ENCODE measurements at regions not wholly inside any gene's neighbourhood (a gene's known extent, or its start where the extent isn't known, plus 50 kb on each side); places are given as distances from the start of the nearest gene placed in this dataset.

DNA sequence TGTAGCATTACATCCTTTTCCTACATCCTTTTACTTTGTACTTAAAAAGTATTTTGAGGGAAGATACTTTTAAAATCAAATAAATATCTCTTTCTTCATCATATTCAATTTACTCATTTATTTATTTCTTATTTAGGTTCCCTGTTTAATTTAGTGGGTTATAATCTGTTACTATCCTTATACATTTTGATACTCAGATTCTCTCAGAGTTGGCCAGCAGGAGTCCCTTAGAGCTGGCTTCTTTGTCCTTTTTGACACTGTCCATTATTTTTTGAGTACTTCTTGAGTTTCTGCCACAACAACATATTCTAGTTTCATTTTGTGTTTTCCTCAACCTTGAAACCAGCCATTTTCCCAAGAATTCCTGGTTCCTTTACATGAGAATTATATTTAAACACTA, 111.6 kb upstream of the DCBLD2 start:
- TF ChIP-seq, protein P1, sequence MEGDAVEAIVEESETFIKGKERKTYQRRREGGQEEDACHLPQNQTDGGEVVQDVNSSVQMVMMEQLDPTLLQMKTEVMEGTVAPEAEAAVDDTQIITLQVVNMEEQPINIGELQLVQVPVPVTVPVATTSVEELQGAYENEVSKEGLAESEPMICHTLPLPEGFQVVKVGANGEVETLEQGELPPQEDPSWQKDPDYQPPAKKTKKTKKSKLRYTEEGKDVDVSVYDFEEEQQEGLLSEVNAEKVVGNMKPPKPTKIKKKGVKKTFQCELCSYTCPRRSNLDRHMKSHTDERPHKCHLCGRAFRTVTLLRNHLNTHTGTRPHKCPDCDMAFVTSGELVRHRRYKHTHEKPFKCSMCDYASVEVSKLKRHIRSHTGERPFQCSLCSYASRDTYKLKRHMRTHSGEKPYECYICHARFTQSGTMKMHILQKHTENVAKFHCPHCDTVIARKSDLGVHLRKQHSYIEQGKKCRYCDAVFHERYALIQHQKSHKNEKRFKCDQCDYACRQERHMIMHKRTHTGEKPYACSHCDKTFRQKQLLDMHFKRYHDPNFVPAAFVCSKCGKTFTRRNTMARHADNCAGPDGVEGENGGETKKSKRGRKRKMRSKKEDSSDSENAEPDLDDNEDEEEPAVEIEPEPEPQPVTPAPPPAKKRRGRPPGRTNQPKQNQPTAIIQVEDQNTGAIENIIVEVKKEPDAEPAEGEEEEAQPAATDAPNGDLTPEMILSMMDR (IDR thresholded peaks at IDR 0.05) = no peak

DNA sequence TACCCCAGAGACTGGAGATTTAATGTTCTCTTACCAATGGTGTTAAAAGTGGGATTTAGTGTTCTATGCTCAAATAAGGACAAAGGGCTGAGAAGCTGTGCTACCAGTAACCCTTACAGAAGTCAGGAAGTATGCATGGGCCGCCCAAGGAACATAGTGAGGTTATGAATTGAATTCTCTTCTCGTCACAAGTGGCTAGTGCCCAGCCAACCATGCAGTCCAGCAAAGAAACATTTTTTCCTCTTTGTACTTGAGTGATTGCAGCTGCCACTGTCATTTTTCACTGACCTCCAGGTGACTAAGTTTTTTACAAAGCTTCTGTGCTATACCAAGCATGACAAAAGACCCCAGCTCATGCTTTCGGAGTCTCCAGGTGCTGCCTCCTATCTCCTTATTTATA, 110.6 kb upstream of the DCBLD2 start:
- TF ChIP-seq, protein P1 (IDR thresholded peaks at IDR 0.05) = no peak

DNA sequence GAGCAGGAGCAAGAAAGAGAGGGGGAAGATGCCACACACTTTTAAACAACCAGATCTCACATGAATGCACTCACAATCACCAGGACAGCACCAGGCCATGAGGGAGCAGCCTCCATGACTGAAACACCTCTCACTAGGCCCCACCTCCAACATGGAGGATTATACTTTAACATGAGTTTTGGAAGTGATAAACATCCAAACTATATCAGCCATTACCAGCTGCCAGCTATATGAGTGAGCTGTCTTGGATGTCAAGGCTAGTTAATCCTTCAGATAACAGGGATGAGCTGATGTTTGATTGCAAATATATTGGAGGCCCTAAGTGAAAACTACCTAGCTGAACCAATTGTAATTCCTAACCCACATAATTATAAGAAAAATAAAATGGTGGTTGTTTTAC, 108.4 kb upstream of the DCBLD2 start:
- TF ChIP-seq, protein P1 (IDR thresholded peaks at IDR 0.05) = no peak

DNA sequence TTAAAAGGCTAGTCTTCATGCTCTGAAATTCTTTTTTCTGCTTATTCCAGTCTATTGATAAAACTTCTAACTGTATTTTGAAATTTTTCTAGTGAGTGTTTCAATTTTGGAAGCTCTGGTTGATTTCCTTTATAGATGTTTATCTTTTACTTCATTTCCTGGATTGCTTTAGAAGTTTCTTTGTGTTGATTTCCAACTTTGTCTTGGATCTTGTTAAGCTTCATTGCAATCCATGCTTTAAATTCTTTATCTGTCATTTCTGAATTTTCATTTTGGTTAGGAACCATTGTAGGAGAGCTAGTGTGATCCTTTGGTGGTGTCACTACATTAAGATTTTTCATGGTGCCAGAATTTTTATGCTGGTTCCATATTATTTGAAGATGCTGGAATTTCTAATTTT, 105.2 kb upstream of the DCBLD2 start:
- TF ChIP-seq, protein P1 (IDR thresholded peaks at IDR 0.05) = no peak

DNA sequence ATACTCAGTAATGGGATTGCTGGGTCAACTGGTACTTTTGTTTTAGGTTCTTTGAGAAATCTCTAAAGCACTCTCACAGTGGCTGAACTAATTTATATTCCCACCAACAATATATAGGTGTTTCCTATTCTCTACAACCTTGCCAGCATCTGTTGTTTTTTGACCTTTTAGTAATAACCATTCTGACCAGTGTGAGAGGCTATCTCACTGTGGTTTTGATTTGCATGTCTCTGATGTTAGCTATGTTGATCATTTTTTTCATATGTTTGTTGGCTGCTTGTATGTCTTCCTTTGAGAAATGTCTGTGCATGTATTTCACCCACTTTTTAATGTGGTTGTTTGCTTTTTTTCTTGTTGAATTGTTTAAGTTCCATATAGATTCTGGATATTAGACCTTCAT, 98.2 kb upstream of the DCBLD2 start:
- TF ChIP-seq, protein P1 (IDR thresholded peaks at IDR 0.05) = no peak

DNA sequence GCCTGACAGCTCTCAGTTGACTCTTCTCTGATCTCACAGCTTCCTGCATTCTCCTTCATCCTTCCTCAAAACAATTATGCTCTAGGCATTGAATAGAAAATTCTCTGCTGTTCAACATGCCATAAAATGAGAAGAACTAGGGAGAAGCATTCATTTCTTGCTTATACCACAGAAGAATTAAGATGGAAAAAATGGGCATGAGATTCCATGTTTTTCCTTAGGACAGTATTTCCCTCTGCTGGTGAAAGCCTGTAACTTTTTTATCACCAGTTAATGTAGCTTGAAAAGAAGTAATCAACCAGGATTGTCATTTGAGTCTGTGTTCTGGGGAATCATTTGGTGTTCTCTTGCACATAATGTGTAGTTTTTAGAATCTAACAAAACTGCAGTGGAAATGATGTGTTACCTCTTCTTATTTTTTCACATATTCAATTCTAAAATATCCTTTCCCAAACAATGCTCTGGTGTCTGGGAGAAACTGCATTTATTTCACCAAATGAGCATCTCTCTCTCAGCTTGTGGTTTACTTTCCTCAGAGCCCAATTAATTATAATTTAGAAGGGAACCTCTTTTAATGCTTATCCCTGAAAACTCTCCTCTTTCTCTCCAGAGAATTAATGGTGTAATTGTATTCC, 92.8 kb upstream of the DCBLD2 start:
- TF ChIP-seq, protein P1 (IDR thresholded peaks at IDR 0.05) = peak; percentile 55

DNA sequence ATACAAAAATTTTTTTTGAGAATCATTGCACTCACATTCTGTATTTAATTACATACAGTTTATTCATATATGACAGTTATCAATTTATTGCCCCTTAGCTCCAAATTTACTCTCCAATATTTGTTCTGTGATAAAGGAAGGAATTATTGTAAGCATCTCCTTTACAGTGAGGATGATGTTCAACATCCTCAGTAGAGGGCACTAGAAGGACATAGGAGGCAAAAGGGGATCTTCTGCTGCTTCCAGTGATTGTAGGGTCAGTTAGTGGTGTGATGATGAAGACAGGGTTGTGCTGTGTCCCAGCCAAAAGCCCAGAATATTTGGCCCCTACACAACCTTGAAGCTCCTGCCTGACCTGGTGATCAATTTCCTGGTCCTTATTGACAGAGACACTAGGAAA, 89.9 kb upstream of the DCBLD2 start:
- TF ChIP-seq, protein P1 (IDR thresholded peaks at IDR 0.05) = no peak

DNA sequence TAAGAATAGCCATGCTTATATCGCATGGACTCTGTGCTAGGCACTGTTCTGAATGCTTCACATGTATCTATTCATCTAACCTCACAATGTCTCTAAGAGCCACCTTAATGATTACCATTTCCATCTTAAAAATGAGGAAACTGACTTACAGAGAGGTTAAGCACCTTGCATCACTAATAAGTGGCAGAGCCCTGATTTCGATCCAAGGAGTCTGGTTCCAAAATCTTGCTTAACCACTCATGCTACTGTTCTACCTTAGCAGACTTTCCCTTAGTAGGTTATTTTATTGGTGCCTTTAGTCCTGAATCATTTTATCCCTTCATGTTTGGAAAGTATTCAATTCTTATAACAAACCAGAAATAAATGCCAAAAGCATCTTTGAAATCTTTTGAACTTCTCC, 89.2 kb upstream of the DCBLD2 start:
- TF ChIP-seq, protein P1 (IDR thresholded peaks at IDR 0.05) = no peak
